ENCODE measurements at regions not wholly inside any gene's neighbourhood (a gene's known extent, or its start where the extent isn't known, plus 50 kb on each side); places are given as distances from the start of the nearest gene placed in this dataset.

DNA sequence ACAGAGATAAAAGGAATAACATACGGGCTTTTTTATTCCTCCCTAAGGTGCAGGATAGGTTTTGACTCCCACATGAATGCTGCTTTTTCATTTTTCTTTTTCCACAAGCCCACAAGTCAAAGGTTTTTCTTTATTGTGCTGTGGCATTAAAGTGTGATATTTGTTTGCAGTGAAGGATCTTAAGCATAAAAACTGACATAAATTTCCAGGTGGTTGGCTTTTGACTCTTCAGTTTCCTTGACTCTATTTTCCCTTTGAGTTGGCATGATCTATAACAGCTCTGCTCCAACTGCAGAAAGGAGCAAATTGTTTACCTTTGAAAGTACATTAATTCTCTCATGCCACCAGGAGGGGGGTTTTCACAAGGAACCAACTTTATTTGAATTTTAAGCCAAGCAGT is 326.2 kb upstream of the FAM98A start (continued):
- TF ChIP-seq TCF3 (IDR thresholded peaks at IDR 0.05; ENCODE audit: borderline replicate concordance, insufficient read depth, low read depth, low read length) = no peak
- no peak for TF ChIP-seq RUNX3 (IDR thresholded peaks at IDR 0.05; ENCODE audit: low read length)
- TF ChIP-seq RFX5 (IDR thresholded peaks at IDR 0.05; ENCODE audit: low read depth, low read length) = no peak
- no peak for TF ChIP-seq DPF2 (IDR thresholded peaks at IDR 0.05)
- TF ChIP-seq, protein P1, sequence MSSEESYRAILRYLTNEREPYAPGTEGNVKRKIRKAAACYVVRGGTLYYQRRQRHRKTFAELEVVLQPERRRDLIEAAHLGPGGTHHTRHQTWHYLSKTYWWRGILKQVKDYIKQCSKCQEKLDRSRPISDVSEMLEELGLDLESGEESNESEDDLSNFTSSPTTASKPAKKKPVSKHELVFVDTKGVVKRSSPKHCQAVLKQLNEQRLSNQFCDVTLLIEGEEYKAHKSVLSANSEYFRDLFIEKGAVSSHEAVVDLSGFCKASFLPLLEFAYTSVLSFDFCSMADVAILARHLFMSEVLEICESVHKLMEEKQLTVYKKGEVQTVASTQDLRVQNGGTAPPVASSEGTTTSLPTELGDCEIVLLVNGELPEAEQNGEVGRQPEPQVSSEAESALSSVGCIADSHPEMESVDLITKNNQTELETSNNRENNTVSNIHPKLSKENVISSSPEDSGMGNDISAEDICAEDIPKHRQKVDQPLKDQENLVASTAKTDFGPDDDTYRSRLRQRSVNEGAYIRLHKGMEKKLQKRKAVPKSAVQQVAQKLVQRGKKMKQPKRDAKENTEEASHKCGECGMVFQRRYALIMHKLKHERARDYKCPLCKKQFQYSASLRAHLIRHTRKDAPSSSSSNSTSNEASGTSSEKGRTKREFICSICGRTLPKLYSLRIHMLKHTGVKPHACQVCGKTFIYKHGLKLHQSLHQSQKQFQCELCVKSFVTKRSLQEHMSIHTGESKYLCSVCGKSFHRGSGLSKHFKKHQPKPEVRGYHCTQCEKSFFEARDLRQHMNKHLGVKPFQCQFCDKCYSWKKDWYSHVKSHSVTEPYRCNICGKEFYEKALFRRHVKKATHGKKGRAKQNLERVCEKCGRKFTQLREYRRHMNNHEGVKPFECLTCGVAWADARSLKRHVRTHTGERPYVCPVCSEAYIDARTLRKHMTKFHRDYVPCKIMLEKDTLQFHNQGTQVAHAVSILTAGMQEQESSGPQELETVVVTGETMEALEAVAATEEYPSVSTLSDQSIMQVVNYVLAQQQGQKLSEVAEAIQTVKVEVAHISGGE (CRISPR knock-in tag; IDR thresholded peaks at IDR 0.05) = no peak

DNA sequence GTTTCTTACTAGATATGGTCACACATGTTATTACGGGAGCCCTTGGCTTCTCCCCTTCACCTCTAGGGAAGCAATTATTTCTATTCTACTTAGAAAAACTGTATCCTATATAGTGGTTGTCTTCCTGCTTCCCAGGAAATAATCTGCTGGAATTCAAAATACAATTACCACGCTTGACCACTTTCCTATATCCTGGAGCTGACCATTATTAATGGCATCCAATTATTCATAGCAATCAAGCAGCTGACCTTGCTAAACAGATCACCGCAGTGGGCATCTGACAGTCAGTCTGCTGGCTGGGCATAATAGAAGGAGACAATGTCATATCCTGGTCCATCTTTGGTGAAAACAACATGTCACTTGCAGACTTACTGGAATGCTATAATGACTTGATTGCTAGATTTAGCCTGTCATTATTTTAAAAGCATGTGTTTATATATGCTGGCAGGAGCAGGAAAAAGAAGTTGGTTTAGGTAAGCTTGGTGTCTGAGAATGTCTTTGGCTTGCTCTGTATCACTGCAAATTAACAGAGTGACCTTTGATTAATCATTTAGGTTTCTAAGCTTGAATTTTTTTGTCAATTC is 325.6 kb upstream of the FAM98A start:
- TF ChIP-seq ZZZ3 (IDR thresholded peaks at IDR 0.05; ENCODE audit: control insufficient read depth, insufficient read length, low read depth) (no peak), PML (IDR thresholded peaks at IDR 0.05; ENCODE audit: low read length) (no peak), TARDBP (IDR thresholded peaks at IDR 0.05; ENCODE audit: borderline replicate concordance) (no peak), CHD1 (IDR thresholded peaks at IDR 0.05; ENCODE audit: low read depth, low read length) (no peak), HCFC1 (IDR thresholded peaks at IDR 0.05; ENCODE audit: low read length) (no peak), STAT1 (conservative IDR thresholded peaks at IDR 0.05) (no peak), IRF4 (IDR thresholded peaks at IDR 0.05; ENCODE audit: low read depth, low read length) (no peak)
- TF ChIP-seq, protein P2, sequence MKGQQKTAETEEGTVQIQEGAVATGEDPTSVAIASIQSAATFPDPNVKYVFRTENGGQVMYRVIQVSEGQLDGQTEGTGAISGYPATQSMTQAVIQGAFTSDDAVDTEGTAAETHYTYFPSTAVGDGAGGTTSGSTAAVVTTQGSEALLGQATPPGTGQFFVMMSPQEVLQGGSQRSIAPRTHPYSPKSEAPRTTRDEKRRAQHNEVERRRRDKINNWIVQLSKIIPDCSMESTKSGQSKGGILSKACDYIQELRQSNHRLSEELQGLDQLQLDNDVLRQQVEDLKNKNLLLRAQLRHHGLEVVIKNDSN (IDR thresholded peaks at IDR 0.05; ENCODE audit: borderline replicate concordance, extremely low read length, insufficient read depth, low read depth, low read length) = no peak
- Histone ChIP-seq H3K4me2 (ENCODE audit: control insufficient read depth, insufficient read depth) (no peak overlapping the region), H3K9ac (ENCODE audit: control insufficient read depth, insufficient read depth, low read length) (no peak overlapping the region), H3K4me3 (no peak overlapping the region), H2AFZ (ENCODE audit: control insufficient read depth, low read depth, low read length) (no peak overlapping the region), H3K79me2 (ENCODE audit: control insufficient read depth, insufficient read depth, low read length) (no peaks in the 10 kb centered on the region), H3K36me3 (ENCODE audit: control insufficient read depth in 2 of 2, insufficient read depth in 2 of 2, low read length in 1 of 2) (no peaks in the 10 kb centered on the region), H3K27ac (ENCODE audit: control insufficient read depth, insufficient read depth) (no peak overlapping the region), H3K9me3 (replicated peaks; ENCODE audit: control insufficient read depth, insufficient read depth, low read length) (no peaks in the 10 kb centered on the region), H3K4me1 (ENCODE audit: control insufficient read depth, insufficient read depth, low read length) (no peaks in the 10 kb centered on the region), H3K27me3 (replicated peaks in 1 of 2; ENCODE audit: control insufficient read depth in 2 of 2, insufficient read depth in 2 of 2, low read length in 1 of 2) (no peaks in the 10 kb centered on the region), H4K20me1 (ENCODE audit: control insufficient read depth, insufficient read depth) (no peaks in the 10 kb centered on the region)
- DNase-seq (ENCODE audit: low read depth, low spot score) (no peak), ATAC-seq (no peak), FAIRE-seq (no peak)
- SMC1A ChIA-PET (ENCODE audit: uncharacterized antibody, unreplicated experiment) = interaction anchor here (0.5 kb wide), 1 partner anchor 219 kb away, joined by 3 read pairs; no protein-coding TSS in a partner anchor
- no TSS peak for BruUV-seq (replicated peaks)
- POLR2A ChIA-PET = no interaction called here
- in situ Hi-C loops (cut with MboI) (no loop called here), intact Hi-C loops (cut with micrococcal nuclease; ENCODE audit: unreplicated experiment) (no loop called here)
- WGBS (ENCODE audit: insufficient coverage, insufficient replicate concordance, low lambda C conversion rate, missing lambda C conversion rate) = 40% methylated on average over 3 of the region's 3 CpGs
- CTCF ChIA-PET = no interaction called here
- RAD21 ChIA-PET (ENCODE audit: unreplicated experiment) = no interaction called here

Data from GM12878 (cell line).